ENCODE measurements at regions not wholly inside any gene's neighbourhood (a gene's known extent, or its start where the extent isn't known, plus 50 kb on each side); places are given as distances from the start of the nearest gene placed in this dataset.

GRCh38 chr5:144013816-144014215, 156.6 kb downstream of the YIPF5 start:
- Mint-ChIP-seq H3K9me3 (peaks cover 0 to 2% of the 10 kb centered on the region in 2 donors), H3K36me3 (no peaks in the 10 kb centered on the region), H3K27me3 (ENCODE audit: low read depth in 2 of 2) (peaks cover 3 to 21% of the 10 kb centered on the region in 2 donors), H3K4me1 (no peaks in the 10 kb centered on the region), H3K27ac (no peak overlapping the region), H3K4me3 (no peak overlapping the region)
- no peak for TF ChIP-seq CTCF (IDR thresholded peaks at IDR 0.05)
- no peak for DNase-seq
- Histone ChIP-seq H3K27ac (ENCODE audit: low read length) (no peak overlapping the region), H3K27me3 (ENCODE audit: control insufficient read depth, insufficient read depth, low read length) (no peaks in the 10 kb centered on the region), H3K9me3 (ENCODE audit: control insufficient read depth, insufficient read depth, low read length) (peaks cover 2% of the 10 kb centered on the region), H3K36me3 (ENCODE audit: control insufficient read depth, insufficient read depth, low read length) (no peaks in the 10 kb centered on the region), H3K4me3 (ENCODE audit: low read length) (no peak overlapping the region), H3K4me1 (ENCODE audit: control insufficient read depth, insufficient read depth, low read length) (no peaks in the 10 kb centered on the region)
- intact Hi-C loops (cut with micrococcal nuclease) = no loop called here
- no peak for ATAC-seq
- WGBS (ENCODE audit: insufficient coverage) = 89% methylated on average over 2 of the region's 2 CpGs

GRCh38 chr5:144015961-144016360, 154.5 kb downstream of the YIPF5 start:
- Mint-ChIP-seq H3K27me3 (ENCODE audit: low read depth in 2 of 2) (peaks cover 3 to 24% of the 10 kb centered on the region in 2 donors), H3K36me3 (no peaks in the 10 kb centered on the region), H3K4me1 (no peaks in the 10 kb centered on the region), H3K4me3 (no peak overlapping the region), H3K9me3 (peaks cover 0 to 3% of the 10 kb centered on the region in 2 donors), H3K27ac (no peak overlapping the region)
- Histone ChIP-seq H3K36me3 (ENCODE audit: control insufficient read depth, insufficient read depth, low read length) (no peaks in the 10 kb centered on the region), H3K27me3 (ENCODE audit: control insufficient read depth, insufficient read depth, low read length) (no peaks in the 10 kb centered on the region), H3K4me1 (ENCODE audit: control insufficient read depth, insufficient read depth, low read length) (no peaks in the 10 kb centered on the region), H3K27ac (ENCODE audit: low read length) (no peak overlapping the region), H3K4me3 (ENCODE audit: low read length) (no peak overlapping the region), H3K9me3 (ENCODE audit: control insufficient read depth, insufficient read depth, low read length) (peaks cover 2% of the 10 kb centered on the region)
- DNase-seq = no peak
- ATAC-seq = no peak
- 92% methylated on average over 2 of the region's 3 CpGs for WGBS (ENCODE audit: insufficient coverage)
- no peak for TF ChIP-seq CTCF (IDR thresholded peaks at IDR 0.05)
- intact Hi-C loops (cut with micrococcal nuclease) = no loop called here

- Mint-ChIP-seq H3K36me3 (no peaks in the 10 kb centered on the region), H3K4me1 (no peaks in the 10 kb centered on the region), H3K27me3 (ENCODE audit: low read depth in 2 of 2) (peaks cover 3 to 18% of the 10 kb centered on the region in 2 donors), H3K27ac (no peak overlapping the region), H3K9me3 (peaks cover 0 to 3% of the 10 kb centered on the region in 2 donors), H3K4me3 (no peak overlapping the region)
- H3K4me1 ChIP-seq (ENCODE audit: control insufficient read depth, insufficient read depth, low read length) = no peaks in the 10 kb centered on the region
- H3K9me3 ChIP-seq (ENCODE audit: control insufficient read depth, insufficient read depth, low read length) = peaks cover 2% of the 10 kb centered on the region
- no peaks in the 10 kb centered on the region for H3K27me3 ChIP-seq (ENCODE audit: control insufficient read depth, insufficient read depth, low read length)
- TF ChIP-seq CTCF (IDR thresholded peaks at IDR 0.05) = no peak
- no peak overlapping the region for H3K27ac ChIP-seq (ENCODE audit: low read length)
- whole genome bisulfite sequencing (ENCODE audit: insufficient coverage) = 92% methylated on average over 6 of the region's 7 CpGs
- ATAC-seq (no peak), DNase-seq (no peak)
- no peaks in the 10 kb centered on the region for H3K36me3 ChIP-seq (ENCODE audit: control insufficient read depth, insufficient read depth, low read length)
- intact Hi-C loops (cut with micrococcal nuclease) = no loop called here
- no peak overlapping the region for H3K4me3 ChIP-seq (ENCODE audit: low read length)
Observed at GRCh38 chr5:144017119-144017518, 153.3 kb downstream of the YIPF5 start.

- H3K4me1 Mint-ChIP-seq = no peaks in the 10 kb centered on the region
- Histone ChIP-seq H3K27me3 (ENCODE audit: control insufficient read depth, insufficient read depth, low read length) (no peaks in the 10 kb centered on the region), H3K9me3 (ENCODE audit: control insufficient read depth, insufficient read depth, low read length) (peaks cover 2% of the 10 kb centered on the region), H3K36me3 (ENCODE audit: control insufficient read depth, insufficient read depth, low read length) (no peaks in the 10 kb centered on the region), H3K27ac (ENCODE audit: low read length) (no peak overlapping the region), H3K4me3 (ENCODE audit: low read length) (no peak overlapping the region), H3K4me1 (ENCODE audit: control insufficient read depth, insufficient read depth, low read length) (no peaks in the 10 kb centered on the region)
- H3K27ac Mint-ChIP-seq = no peak overlapping the region
- ATAC-seq (no peak), DNase-seq (no peak)
- H3K27me3 Mint-ChIP-seq (ENCODE audit: low read depth in 2 of 2) = peaks cover 3 to 15% of the 10 kb centered on the region in 2 donors
- intact Hi-C loops (cut with micrococcal nuclease) = no loop called here
- WGBS (ENCODE audit: insufficient coverage) = 94% methylated on average over 3 of the region's 6 CpGs
- no peak for TF ChIP-seq CTCF (IDR thresholded peaks at IDR 0.05)
- H3K36me3 Mint-ChIP-seq = no peaks in the 10 kb centered on the region
- H3K9me3 Mint-ChIP-seq = peaks cover 0 to 3% of the 10 kb centered on the region in 2 donors
- H3K4me3 Mint-ChIP-seq = no peak overlapping the region
Observed at GRCh38 chr5:144017631-144018030, 152.8 kb downstream of the YIPF5 start.

Data from natural killer cell (primary cell).